ENCODE measurements at regions not wholly inside any gene's neighbourhood (a gene's known extent, or its start where the extent isn't known, plus 50 kb on each side); places are given as distances from the start of the nearest gene placed in this dataset.

DNA sequence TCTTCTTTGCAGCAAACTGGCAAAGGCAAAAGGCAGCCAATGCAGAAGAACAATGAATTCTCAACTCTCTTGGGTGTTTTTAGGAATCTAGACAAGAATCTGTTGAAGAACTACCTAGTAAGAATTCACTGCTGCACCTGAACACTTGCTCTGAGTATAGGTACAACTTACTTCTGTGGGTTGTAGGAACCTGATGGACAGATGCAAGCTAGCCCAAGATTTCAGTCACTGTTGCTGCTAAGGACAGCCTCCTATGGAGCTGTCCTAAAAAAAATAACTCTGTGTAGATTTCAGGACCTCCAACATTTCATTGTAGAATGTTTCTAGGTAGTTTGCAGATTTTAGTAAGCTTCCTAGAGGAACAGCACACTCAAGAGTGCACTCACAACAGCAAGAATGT is 363.5 kb downstream of the CBLN2 start:
- no peak for DNase-seq

DNA sequence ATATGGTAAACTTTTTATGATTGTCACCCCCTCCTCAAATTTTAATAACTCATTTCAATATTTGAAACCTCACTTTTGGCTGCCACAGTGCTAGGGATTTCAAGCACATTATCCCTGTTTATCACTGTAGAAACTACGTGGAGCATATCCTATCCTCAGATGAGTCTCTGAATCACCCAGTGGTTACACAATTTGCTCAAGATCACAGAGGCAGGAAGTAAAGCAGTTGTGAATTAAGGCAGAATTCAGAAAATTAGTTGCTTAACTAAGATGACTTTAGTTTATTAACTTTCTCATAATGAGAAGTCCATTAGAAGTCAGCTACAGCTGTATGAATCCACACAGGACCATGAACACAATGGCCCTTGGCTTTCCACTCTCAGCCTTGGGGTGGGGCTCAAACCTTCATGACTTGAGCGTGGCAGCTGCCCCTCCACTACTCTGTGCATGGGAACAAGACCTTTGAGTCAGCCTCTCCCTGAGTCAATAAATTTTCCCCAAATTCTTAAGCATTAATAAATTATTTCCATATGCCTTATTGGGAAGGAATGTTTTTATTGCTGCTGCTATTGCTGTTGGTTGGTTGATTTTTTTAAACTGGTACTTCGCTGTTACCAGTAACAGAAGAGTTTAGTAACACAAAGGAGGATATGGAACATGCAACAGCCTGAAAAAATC is 369.0 kb downstream of the CBLN2 start:
- DNase-seq, result no peak

DNA sequence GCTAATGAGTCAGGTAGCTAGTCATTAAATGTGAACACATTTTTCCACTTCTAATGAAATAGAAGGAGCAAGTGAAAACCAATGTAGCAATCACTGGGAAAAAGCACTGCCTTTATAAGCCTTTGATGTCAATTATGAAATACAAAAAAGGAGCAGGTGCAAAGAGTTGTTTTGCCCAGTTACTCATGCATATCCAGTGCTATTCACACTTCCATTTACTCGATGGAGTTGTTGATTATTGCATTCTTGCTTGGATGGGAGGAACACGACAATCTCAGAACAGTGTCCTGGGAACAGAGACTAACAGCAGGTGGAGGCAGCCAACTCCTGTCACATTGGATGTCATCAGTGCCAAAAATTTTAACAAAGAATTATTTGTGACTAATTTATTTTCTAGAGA is 372.5 kb downstream of the CBLN2 start:
- DNase-seq, result no peak

DNA sequence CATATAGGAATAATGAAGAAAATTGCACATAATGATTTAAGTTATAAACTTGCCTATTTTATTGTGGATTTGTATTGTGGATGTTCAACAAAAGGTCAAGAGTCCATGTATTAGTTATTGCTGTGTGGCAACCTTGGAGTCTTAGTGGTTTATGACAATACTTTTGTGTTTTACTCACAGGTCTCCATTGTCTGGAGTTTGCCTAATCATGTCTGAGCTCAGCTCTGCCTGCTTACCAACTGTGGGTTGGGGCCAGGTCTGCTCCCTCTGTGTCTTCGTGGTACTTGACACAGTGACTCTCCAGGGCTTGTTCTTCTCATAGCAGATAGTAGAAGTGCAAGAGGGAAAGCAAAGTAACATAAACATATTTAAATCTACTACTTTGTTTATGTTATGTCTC is 382.5 kb downstream of the CBLN2 start:
- no peak for DNase-seq

DNA sequence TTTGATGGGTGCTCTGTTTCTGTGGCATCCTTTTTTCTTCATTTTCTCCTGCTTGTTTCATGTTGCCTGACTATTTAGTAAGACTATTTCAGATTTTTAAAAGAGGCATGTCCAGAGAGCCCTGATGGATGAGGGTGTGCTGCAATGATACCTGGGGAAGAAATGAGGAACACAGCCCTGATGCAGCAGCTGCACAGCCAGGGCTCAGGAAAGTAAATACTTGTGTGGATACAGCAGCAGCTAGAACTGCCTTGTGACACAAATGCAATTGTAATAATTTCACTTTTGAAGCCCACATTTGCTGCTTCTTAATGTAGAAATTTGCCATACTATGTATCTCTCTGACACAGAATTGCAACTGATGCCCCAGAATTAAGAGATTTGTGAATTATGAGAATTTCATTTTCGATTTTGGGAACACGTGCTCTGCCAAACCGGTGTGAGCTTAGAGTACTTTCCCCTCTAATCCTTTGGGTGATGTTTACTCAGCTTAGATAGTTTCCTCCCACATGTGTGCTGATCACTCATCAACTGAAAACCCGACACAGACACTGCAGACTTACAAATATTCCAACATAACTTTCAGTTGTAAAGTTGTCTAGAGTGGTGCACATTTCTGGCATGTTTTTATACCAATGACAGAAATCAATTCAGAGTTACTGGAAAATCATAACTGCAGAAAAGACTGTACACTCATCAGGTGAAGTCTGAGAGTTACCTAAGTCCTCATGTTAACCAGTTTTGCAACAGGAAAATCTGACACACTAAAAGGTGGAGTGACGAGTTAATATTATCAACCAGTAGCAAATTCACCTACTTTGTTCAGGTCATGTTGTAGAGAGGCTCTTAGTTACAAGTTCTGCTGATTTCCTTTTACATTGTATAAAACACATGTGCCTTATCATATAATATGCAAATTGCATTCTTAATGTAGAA is 383.4 kb downstream of the CBLN2 start:
- DNase-seq, result no peak

DNA sequence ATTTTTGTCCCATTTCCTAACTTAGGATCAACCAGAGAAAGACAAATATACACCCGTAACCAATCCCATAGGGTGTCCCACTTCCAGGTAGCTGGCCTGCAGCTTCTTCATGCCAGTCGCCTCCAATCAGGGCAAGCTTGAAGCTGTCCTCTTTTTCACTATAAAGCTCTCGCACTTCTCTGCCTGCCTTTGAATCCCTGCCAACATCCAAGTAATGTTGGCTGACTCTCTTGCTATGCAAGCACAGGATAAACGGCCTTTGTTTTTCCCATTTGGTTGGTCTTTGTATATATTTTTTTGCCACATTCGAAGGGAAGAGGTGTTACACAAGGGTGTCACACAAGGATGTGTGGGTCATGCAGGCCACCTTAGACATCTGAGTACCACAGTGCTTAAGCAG is 388.8 kb downstream of the CBLN2 start:
- no peak for DNase-seq

DNA sequence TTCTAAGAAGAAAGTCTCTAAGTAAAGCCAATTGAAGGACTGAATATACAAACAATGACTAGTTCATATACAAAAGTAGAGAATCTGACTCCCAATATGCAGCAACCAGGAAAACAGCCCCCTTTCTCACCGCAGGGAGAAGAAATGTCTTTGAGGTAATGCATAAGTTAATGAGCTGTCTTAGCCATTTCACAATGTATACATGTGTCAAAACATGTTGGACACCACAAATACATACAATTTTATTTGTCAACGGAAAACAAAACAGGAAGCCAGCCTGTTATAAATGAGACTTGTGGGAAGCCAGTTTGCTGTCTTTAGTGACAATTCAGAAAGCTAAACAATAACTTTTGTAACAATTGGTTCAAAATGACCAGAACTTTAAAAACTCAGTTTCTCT is 389.2 kb downstream of the CBLN2 start:
- no peak for DNase-seq

DNA sequence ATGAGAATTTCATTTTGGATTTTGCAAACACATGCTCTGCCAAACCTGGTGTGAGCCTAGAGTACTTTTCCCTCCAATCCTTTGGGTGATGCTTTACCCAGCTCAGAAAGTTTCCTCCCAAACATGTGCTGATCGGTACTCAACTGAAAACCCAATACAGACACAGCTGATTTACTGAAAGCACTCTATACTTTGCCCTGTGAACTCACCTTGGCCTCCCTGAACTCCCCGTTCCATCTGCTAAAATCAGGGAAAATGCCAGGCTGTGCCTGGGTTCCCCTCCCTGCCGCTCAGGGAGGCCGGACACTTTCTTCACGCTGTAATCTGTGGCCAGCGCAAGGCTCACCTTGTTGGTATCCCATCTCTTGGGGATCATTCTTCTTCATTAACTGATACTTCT is 391.2 kb downstream of the CBLN2 start:
- DNase-seq, result no peak

DNA sequence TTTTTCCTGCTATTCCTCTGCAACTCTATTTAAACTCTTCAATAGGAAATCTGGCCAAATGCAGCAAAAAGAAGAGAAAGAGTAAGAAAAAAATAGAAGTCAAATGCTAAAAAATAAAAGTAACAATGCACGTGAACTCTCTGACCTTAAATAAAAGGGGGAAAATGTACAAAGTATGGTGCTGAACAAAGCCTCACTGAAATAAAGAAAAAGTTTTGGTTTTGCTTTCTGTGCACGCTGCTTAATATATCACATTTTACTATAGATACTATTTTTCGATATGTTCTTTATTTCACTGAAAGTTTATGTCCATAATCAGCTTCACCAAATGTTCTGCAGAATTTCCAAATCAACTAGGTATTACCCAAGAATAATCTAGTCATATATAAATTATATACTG is 396.3 kb downstream of the CBLN2 start:
- DNase-seq, result no peak

DNA sequence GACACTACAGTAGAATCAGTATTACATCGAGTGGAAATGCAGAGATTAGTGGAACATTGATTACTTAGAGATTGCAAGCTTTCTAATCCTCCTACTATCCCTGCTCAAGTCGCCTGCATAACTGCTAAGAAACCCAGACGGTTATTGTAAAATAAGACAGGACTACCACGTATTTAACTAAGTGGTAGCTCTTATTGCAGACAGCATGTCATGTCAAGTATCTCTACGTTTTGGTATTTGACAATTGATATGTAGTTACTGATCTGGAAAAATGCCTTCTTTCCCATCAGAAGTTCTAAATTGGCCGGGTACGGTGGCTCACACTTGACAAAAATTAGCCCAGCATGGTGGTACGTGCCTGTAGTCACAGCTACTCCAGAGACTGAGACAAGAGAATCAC is 404.1 kb downstream of the CBLN2 start:
- DNase-seq, result no peak

DNA sequence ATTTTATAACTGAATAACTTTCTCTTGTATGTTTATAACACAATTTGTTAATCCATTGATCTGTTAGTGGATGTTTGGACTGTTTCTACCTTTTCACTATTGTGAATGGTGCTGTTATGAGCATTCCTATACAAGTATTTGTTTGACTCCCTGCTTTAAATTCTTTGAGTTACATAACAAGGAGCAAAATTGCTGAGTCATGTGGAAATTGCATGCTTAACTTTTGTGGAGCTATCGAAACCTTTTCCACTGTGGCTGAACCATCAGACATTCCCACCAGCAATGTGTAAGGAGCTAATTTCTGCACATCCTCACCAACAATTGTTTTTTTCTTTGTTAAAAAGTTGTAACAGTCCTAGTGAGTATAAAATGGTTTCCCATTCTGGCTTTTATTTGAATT is 415.5 kb downstream of the CBLN2 start:
- no peak for DNase-seq

DNA sequence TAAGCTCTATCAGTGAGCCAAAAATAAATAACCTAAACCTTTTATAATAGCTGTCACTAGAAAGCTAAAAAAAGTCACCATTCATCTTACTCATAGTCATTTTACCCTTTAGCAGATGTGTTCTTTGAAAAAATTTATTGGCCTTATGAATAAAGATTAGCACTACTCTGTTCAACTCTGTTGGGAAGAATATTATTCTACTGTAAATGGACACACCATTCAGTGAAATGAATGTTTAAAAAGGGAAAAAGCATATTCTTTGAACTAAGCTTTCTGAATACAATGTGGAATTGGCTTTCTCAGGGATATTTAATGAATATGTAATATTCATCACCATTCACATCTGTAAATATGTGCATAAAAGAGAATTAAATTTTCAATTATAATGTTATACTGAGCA is 422.0 kb downstream of the CBLN2 start:
- DNase-seq, result no peak

DNA sequence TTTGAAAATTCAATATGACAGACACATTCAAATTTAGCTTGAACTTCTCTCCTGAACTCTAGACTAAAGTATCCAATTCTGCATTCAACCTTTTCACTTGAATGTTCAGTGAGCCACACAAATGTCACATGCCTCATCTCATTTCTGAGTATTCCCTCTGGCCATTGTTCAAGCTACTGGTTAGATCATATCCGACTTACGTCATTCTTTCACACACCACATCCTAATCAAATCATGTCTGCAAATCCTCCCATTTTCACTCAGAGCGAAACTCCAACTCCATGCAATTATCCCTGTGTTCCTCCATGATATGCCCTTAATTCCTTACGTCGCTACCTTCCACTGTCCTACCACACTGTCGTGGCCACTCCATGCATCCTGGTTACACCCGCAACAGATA is 425.1 kb downstream of the CBLN2 start:
- no peak for DNase-seq

DNA sequence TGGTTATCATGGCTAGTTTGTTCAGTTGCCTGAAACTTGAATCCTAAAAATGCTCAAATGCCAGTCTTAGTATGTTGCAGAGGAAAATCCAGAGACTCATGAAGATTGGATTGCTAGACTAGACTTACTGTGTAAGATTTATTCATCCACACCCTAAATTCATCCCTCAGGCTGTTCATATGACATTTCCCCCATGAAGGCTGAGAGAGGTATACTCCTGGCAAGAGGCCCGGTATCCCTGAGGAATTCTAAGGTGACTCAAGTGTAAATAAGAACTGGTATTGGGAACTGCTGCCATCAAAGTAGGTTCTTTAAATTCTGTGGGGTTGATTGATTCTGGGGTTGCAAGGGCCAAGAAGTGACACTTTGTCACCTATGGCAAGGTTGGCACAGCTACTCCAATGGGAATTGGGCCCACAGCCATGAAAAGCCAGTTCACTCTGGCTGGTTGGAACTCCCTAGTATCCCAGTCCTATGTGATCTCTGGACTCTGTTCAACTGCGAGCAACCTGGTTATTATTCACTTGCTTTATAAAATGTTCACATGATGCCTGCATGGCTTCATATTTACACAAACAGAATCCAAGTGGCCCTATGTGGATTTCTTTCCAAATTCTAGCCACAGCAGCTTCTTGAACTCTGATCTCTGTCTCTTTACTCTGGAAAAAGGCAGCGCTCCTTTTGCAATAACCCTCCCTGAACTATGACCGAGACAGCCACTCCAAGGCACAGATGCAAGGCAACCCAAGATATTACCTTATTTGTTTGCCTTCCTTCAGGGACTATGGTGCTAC is 429.1 kb downstream of the CBLN2 start:
- no peak for DNase-seq

DNA sequence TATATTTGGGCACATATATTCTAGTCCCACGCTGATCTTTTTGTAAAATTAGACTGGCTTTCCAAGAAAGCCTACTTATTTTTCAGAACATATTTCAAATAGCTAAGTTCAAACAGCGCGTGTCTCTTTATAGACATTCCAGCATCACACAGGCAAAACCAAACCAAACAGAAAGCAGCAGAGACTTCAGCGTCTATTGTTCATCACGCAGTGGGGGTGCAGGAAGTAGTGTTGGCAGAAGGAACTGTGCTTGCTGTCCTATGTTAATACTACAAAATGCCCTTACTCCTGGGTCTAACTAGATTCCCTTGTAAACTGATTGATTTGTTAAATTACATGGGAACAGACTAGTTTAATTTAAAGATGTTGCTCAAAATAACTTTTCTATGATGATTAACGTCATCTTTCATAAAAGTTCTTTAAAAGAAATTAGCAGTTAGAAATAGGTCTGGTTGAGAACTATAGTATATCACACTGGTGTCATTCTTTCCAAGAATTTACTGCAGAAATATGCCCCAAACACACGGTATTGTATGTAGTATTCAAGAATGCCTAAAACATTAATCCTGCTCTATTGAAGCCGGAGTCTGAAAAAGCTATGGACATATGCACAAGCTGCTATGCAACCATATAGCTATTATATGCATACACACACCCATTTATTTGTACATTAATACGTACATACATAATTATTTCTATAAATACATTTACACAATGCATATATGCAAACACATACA is 436.3 kb downstream of the CBLN2 start:
- no peak for DNase-seq

DNA sequence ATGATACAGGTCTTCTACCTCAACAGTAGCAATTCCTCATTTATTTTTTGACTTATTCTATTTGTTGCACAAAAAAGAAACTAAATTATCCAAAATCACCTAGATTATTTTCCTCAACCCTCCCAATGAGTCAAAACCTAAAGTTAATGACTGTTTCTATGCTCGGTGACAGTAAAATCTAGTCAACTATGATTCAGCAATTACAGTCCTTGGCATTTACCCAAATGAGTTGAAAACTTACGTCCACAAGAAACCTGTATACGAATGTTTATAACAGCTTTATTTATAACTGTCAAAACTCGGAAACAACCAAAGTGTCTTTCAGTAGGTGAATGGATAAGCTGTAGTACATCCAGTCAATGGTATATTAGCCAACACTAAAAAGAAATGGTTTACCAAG is 439.3 kb downstream of the CBLN2 start:
- no peak for DNase-seq

DNA sequence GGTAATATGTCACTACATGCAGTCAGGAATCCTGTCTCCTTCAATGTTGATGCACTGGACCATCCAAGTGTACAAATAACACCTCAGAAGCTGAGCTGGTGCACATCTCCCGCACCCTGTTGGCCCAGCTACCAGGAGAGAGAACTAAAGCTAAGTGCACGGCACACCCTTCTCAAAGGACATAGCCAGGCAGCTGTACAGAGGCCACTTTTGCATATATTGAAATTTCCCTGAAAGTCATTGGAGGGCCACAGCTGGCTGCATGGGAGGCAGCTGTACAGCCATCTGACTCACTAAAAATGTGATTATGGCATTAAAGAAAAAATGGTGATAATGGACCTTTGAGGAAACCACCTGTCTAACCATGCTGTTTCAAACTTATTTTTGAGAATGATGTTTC is 441.7 kb downstream of the CBLN2 start:
- DNase-seq, result no peak

DNA sequence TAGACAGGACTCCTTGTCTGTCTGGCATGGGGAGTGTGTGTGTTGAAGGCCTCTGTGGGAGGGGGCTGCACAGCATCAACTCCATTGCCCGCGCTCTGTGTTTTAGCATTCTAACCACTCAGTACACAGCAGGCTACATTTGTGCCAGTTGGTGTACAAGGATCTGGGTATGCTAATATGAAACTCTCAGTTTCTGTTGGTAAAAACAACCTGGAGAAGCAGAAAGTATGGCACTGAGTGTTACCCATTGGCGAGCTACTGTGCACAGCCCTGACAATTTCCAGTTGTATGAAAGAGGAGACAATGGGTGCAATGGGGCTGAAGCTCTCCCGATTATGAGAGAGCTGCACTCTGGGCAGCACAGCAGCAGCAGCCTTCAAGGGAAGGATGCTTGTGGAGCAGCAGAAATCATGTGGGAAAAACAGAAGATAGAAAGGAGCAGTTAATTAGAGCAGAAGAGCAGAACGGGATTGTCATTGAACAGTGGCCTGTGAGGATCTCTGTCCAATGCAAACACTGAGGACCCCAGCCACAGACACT is 443.6 kb downstream of the CBLN2 start:
- no peak for DNase-seq

DNA sequence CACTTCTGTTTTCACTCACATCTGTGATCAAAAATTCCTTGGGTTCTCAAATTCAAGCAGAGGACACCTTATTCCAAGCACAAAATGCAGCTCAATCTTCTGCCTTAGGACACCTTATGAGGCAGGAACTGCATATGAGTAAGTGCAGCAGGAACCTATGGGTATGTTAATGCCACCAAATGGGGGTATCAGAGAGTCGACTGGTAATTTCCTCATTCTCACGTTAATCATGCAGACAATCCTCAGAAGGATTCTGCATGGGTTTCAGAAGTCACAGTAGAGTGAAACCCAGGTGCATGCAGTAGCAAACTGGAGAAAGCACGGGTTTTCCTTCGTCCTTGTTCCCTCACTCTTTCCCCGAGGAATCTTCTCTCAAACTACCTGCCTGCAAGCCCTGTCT is 452.8 kb downstream of the CBLN2 start:
- DNase-seq, result no peak

DNA sequence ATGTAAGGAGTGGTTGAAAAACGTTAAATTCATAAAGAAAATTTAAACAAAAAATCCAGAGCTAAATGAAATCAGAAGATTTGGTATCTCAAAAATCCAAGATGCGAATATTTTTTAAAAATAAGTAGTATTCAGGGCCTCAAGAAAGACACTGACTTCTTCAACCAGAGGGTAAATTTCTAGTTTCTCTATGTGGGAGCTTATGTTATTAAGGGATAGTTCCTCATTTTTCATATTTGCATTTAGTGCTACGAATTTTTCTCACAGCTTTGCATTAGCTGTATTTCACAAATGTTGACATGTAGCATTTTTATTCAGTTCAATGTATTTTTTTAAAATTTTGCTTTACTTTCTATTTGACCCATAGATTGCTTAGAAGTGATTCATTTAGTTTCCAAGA is 454.7 kb downstream of the CBLN2 start:
- no peak for DNase-seq

DNA sequence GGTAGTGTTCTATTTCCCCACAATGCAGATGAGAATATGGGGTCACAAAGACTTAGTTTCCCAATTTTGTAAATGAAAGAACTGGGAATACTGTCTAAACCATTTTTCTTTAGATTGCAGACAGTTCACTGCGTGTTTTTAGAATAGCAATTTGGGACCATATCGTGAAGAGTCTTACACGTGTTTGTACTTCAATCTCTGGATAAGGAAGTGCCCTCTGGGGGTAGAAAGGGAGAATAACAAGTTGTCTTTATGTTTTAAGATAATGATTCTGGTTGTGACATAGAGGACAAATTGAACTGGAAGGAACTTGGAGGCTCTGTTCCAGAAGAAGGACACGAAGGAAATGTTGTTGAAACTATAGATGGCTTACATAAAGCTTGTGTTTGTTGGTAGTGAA is 457.7 kb downstream of the CBLN2 start:
- DNase-seq, result no peak

DNA sequence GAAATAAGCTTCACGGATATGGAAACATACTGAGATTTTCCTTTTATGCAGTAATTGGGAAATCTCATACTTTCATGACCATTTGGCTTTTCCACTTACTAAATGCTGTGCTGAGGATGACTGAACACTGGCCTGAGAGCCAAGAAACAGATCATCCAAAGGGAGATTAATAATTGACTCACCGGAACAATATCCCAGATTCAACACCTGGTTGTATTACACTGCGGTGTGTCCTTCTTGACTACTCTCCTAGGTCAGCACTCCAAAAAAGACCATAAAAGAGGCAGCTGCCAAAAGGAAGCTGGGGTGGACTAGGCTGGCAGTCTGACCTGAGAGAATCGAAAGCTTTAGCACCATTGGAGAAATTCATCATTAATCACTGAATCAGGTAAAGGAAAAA is 469.1 kb downstream of the CBLN2 start:
- no peak for DNase-seq

DNA sequence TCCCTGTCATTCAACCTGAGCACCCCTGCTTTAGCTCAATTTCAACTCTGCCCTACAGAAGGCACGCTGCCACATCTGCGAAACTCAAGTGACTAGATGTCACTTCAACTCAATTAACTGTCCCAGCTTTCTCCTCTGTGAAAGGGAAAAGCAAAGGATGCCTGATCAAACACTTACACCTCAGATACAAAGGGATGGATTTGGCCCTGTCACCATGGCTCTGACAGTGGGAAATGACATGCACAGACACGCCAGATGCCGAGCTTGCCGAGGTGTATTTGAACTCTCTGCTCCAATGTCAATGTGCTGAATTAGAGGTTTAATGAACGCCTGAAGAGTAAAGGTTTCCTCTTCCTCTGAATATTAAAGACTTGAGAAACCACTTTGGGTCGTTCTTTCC is 481.1 kb downstream of the CBLN2 start:
- no peak for DNase-seq
